ENCODE measurements at regions not wholly inside any gene's neighbourhood (a gene's known extent, or its start where the extent isn't known, plus 50 kb on each side); places are given as distances from the start of the nearest gene placed in this dataset.

DNA sequence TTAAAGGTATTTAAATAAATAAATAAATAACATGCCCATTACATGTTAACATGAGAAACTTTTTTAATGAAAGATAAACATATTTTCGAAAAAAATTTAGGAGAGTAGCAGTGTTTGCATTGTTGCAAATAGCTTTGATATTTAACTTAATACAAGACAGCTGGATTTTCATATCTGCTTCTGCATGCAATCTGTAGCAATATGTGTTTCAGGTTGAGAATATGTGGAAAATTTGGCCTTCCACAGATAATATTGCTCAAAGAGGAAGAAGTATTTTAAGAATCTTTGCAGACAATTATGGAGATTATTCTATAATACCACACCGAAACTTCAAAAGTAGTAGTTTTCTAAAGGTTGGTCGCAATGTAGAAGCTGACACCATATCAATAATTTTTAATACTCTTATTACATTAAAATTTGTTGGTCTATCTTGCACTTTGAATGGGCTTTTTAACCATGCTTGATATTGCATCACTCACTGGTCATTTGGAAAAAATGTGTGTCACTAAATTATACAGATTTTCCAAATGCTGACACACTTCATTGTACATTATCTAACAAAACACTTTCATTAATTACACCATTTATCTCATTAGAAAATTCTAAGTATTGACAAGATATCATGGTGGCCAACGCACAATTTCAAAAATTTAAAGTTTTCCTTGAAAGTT, 229.8 kb upstream of the HDAC9 start:
- ATAC-seq (no peak), DNase-seq (ENCODE audit: low spot score) (no peak)
- Mint-ChIP-seq H3K9me3 (peaks cover 6% of the 10 kb centered on the region), H3K27me3 (no peaks in the 10 kb centered on the region), H3K36me3 (peaks cover 13% of the 10 kb centered on the region), H3K27ac (no peak overlapping the region), H3K4me1 (ENCODE audit: low read depth in 2 of 2) (no peaks in the 10 kb centered on the region), H3K4me3 (no peak overlapping the region)

GRCh38 chr7:18268571-18268970, 227.0 kb upstream of the HDAC9 start:
- H3K4me1 Mint-ChIP-seq (ENCODE audit: low read depth in 2 of 2): no peaks in the 10 kb centered on the region
- H3K36me3 Mint-ChIP-seq: no peaks in the 10 kb centered on the region
- peaks cover 0 to 3% of the 10 kb centered on the region in 2 donors for H3K27me3 Mint-ChIP-seq
- no peak overlapping the region for H3K27ac Mint-ChIP-seq
- H3K9me3 Mint-ChIP-seq: no peaks in the 10 kb centered on the region
- no peak overlapping the region for H3K4me3 Mint-ChIP-seq
- no peak for ATAC-seq
- DNase-seq (ENCODE audit: low spot score): no peak

- no peak for DNase-seq (ENCODE audit: low spot score)
- no peak for ATAC-seq
- Mint-ChIP-seq H3K36me3 (no peaks in the 10 kb centered on the region), H3K4me3 (no peak overlapping the region), H3K9me3 (no peaks in the 10 kb centered on the region), H3K27me3 (peaks cover 0 to 3% of the 10 kb centered on the region in 2 donors), H3K4me1 (ENCODE audit: low read depth in 2 of 2) (no peaks in the 10 kb centered on the region), H3K27ac (no peak overlapping the region)
These were observed 219.2 kb upstream of the HDAC9 start for GRCh38 chr7:18276380-18276779.

GRCh38 chr7:18278316-18278715, 217.2 kb upstream of the HDAC9 start:
- H3K9me3 Mint-ChIP-seq: peaks cover 3% of the 10 kb centered on the region
- DNase-seq (ENCODE audit: low spot score): no peak
- H3K27ac Mint-ChIP-seq: no peak overlapping the region
- H3K27me3 Mint-ChIP-seq: no peaks in the 10 kb centered on the region
- no peak for ATAC-seq
- peaks cover 4% of the 10 kb centered on the region for H3K36me3 Mint-ChIP-seq
- no peak overlapping the region for H3K4me3 Mint-ChIP-seq
- H3K4me1 Mint-ChIP-seq (ENCODE audit: low read depth in 2 of 2): peaks cover 4 to 6% of the 10 kb centered on the region in 2 donors

DNA sequence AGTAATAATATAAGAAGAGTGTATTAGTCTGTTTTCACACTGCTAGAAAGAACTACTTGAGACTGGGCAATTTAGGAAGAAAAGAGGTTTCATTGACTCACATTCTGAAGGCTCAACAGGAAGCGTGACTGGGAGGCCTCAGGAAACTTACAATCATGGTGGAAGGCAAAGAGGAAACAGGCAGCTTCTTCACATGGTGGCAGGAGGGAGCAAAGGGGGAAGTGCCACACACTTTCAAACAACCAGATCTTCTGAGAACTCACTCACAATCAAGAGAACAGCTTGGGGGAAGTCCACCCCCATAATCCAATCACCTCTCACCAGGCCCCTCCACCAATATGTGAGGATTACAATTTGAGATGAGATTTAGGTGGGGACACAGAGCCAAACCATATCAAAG, 212.5 kb upstream of the HDAC9 start:
- H3K27me3 Mint-ChIP-seq: no peaks in the 10 kb centered on the region
- ATAC-seq (no peak), DNase-seq (ENCODE audit: low spot score) (no peak)
- H3K4me1 Mint-ChIP-seq (ENCODE audit: low read depth in 2 of 2): peaks cover 4 to 8% of the 10 kb centered on the region in 2 donors
- peaks cover 4% of the 10 kb centered on the region for H3K36me3 Mint-ChIP-seq
- peaks cover 3% of the 10 kb centered on the region for H3K9me3 Mint-ChIP-seq
- H3K4me3 Mint-ChIP-seq: no peak overlapping the region
- peak overlapping the region in 1 of 2 donors; percentile 18 for H3K27ac Mint-ChIP-seq

DNA sequence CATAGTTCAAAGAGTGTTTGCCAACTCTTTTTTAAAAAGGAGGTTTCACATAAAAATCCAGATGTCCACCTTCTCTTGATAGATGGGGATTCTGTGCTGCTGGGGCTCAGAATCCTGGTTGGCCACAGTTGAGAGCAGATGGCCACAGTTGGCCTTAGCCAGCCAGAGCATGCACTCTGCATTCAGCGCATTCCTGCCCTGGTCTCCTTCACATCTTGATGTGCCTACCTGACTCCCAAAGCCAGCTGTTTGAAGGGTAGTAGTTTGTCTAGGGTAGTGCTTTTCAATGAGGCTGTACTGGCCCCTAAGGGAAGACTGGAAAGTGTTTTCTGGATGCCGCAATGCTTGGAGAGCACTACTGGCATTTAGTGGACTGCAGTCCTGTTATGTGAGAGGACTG, 208.1 kb upstream of the HDAC9 start:
- Mint-ChIP-seq H3K4me1 (ENCODE audit: low read depth in 2 of 2) (peaks cover 27 to 30% of the 10 kb centered on the region in 2 donors), H3K4me3 (no peak overlapping the region), H3K27me3 (no peaks in the 10 kb centered on the region), H3K27ac (no peak overlapping the region), H3K9me3 (peaks cover 3% of the 10 kb centered on the region), H3K36me3 (peaks cover 4% of the 10 kb centered on the region)
- ATAC-seq: no peak
- no peak for DNase-seq (ENCODE audit: low spot score)

DNA sequence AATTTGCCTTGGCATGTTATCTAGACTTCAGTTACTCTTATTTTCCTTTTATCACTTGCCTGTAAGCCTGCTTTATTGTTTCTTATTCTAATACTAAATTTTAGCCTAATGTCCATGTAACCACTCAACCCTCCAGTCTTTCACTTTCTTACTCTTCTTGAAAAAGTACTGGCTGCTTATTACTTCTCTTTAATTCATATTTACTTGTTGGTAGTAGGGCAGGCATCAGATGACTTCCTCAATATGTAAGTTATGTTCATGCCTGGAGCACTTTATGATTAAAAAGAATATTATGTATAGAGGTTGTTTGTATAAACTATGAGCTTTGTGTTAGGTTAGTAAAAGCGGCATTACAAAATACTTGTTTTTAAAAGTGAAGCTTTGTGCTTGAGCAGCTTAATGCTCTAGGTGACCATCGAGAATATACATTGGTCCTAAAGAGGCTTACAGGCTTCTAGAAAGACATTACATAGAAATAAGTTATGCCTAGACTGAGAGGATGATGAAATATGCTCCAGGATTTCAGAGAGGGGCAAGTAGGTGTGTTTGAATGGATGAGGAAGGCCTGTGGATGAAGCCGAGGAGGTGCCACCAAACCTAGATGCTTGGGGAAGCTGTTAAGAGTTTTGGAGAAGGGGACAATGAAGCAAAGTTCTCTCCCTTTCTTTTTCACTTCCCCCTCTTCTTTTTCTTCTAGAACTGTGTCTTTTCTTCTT, 207.1 kb upstream of the HDAC9 start:
- H3K4me3 Mint-ChIP-seq: no peak overlapping the region
- H3K9me3 Mint-ChIP-seq: no peaks in the 10 kb centered on the region
- peaks cover 29 to 35% of the 10 kb centered on the region in 2 donors for H3K4me1 Mint-ChIP-seq (ENCODE audit: low read depth in 2 of 2)
- H3K27ac Mint-ChIP-seq: peak overlapping the region in 1 of 2 donors; percentile 47
- H3K27me3 Mint-ChIP-seq: no peaks in the 10 kb centered on the region
- ATAC-seq: no peak
- DNase-seq (ENCODE audit: low spot score): no peak
- H3K36me3 Mint-ChIP-seq: no peaks in the 10 kb centered on the region

DNA sequence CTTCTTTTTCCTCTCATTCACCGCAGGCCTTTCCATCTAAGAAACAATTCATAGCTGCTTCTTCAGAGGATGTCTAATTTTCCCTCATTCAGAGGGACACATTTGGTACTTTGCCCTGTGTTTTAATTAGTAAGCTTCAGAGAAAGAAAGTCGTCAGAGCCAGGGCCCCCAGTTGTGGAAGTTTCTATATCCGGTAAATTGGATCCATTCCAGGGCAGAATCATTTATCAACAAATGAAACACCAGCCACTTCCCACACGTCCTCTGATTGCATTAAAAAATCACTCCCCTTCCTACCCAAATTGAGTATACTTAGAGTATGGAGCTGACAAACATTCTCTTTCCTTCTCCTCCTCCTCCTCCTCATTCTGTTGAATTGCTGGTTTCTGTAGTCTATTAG, 205.8 kb upstream of the HDAC9 start:
- DNase-seq (ENCODE audit: low spot score) (no peak), ATAC-seq (no peak)
- peaks cover 40 to 46% of the 10 kb centered on the region in 2 donors for H3K4me1 Mint-ChIP-seq (ENCODE audit: low read depth in 2 of 2)
- peak overlapping the region; percentile 77 for H3K4me3 Mint-ChIP-seq
- H3K9me3 Mint-ChIP-seq: no peaks in the 10 kb centered on the region
- H3K27ac Mint-ChIP-seq: peak overlapping the region; percentile 8 to 85
- H3K36me3 Mint-ChIP-seq: peaks cover 6% of the 10 kb centered on the region
- no peaks in the 10 kb centered on the region for H3K27me3 Mint-ChIP-seq

- Mint-ChIP-seq H3K9me3 (no peaks in the 10 kb centered on the region), H3K4me1 (ENCODE audit: low read depth in 2 of 2) (peaks cover 43 to 49% of the 10 kb centered on the region in 2 donors), H3K27ac (peak overlapping the region; percentile 8 to 85), H3K4me3 (peak overlapping the region; percentile 77), H3K27me3 (no peaks in the 10 kb centered on the region), H3K36me3 (peaks cover 9% of the 10 kb centered on the region)
- ATAC-seq: peak in 1 of 2 donors; percentile 78
- no peak for DNase-seq (ENCODE audit: low spot score)
These were observed 205.3 kb upstream of the HDAC9 start for GRCh38 chr7:18290223-18290622.

- H3K36me3 Mint-ChIP-seq: peaks cover 9% of the 10 kb centered on the region
- ATAC-seq (peak; percentile 82 to 86), DNase-seq (ENCODE audit: low spot score) (no peak)
- H3K27ac Mint-ChIP-seq: peak overlapping the region; percentile 8 to 85
- H3K27me3 Mint-ChIP-seq: no peaks in the 10 kb centered on the region
- H3K9me3 Mint-ChIP-seq: no peaks in the 10 kb centered on the region
- H3K4me1 Mint-ChIP-seq (ENCODE audit: low read depth in 2 of 2): peaks cover 43 to 54% of the 10 kb centered on the region in 2 donors
- peak overlapping the region; percentile 77 for H3K4me3 Mint-ChIP-seq
These were observed 204.7 kb upstream of the HDAC9 start for GRCh38 chr7:18290865-18291264.

GRCh38 chr7:18292584-18292983, 203.0 kb upstream of the HDAC9 start:
- Mint-ChIP-seq H3K4me1 (ENCODE audit: low read depth in 2 of 2) (peaks cover 43 to 60% of the 10 kb centered on the region in 2 donors), H3K9me3 (no peaks in the 10 kb centered on the region), H3K36me3 (peaks cover 9% of the 10 kb centered on the region), H3K4me3 (peak overlapping the region; percentile 73), H3K27ac (peak overlapping the region; percentile 41 to 92), H3K27me3 (no peaks in the 10 kb centered on the region)
- DNase-seq (ENCODE audit: low spot score): no peak
- ATAC-seq: peak in 1 of 2 donors; percentile 52

DNA sequence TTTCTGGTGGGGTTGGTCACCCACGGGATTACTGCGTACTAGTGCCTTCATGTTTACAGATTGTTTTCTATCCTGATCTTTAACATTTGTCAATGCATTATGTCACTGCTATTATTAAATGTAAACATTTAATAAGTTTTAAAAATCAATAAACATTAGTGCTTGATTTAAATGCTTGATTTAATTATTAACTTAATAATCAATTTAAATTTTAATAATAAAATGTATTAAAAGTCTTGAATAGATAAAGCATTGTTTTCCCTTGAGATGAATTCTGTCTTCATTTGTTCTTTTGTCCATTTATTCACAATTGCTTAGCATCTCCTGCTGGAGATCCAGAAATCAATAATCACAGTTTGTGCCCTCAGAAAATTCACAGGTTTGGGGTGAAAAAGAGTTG, 201.8 kb upstream of the HDAC9 start:
- Mint-ChIP-seq H3K27ac (peak overlapping the region in 1 of 2 donors; percentile 92), H3K4me3 (peak overlapping the region; percentile 73), H3K36me3 (peaks cover 9% of the 10 kb centered on the region), H3K9me3 (no peaks in the 10 kb centered on the region), H3K4me1 (ENCODE audit: low read depth in 2 of 2) (peaks cover 43 to 63% of the 10 kb centered on the region in 2 donors), H3K27me3 (no peaks in the 10 kb centered on the region)
- DNase-seq (ENCODE audit: low spot score): no peak
- no peak for ATAC-seq

- DNase-seq (ENCODE audit: low spot score): no peak
- Mint-ChIP-seq H3K9me3 (no peaks in the 10 kb centered on the region), H3K4me1 (ENCODE audit: low read depth in 2 of 2) (peaks cover 43 to 60% of the 10 kb centered on the region in 2 donors), H3K27me3 (no peaks in the 10 kb centered on the region), H3K4me3 (peak overlapping the region; percentile 4), H3K36me3 (peaks cover 9% of the 10 kb centered on the region), H3K27ac (peak overlapping the region in 1 of 2 donors; percentile 5)
- no peak for ATAC-seq
These were observed 201.1 kb upstream of the HDAC9 start for GRCh38 chr7:18294411-18294810.

DNA sequence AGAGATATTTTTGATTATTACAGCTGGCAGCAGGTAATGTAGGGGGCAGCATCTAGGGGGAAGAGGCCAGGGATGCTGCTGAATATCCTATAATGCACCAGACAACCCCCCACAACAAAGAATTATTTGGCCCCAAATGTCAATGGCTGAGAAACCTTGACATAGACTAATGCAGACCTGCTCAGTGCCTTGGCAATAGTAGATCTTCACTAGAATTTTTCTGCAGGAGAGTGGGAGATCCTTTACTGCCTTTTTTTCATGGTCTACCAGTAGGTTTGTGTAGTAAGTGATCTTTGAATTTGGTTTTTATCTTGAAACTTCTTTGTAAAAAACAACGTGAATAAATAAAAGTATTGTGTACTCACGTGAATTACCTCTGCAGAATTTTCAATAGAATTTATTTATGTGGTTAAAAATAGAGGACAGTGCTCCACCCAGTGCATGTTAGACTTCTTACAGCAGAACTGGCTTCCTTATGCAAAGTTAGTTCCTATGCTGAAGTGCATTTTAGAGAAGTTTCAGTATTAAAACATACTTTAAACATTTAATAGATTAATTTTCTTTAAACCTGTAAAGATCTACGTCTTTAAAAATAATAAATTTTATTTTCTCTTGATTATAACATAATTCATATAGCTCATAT, 199.6 kb upstream of the HDAC9 start:
- Mint-ChIP-seq H3K4me3 (no peak overlapping the region), H3K27me3 (no peaks in the 10 kb centered on the region), H3K4me1 (ENCODE audit: low read depth in 2 of 2) (peaks cover 28 to 46% of the 10 kb centered on the region in 2 donors), H3K27ac (no peak overlapping the region), H3K9me3 (no peaks in the 10 kb centered on the region), H3K36me3 (peaks cover 9% of the 10 kb centered on the region)
- DNase-seq (ENCODE audit: low spot score): no peak
- ATAC-seq: no peak
